Ovary (tissue), 7 donors: ENCODE measurements at regions not wholly inside any gene's neighbourhood (a gene's known extent, or its start where the extent isn't known, plus 50 kb on each side); places are given as distances from the start of the nearest gene placed in this dataset.

Experiments used
- DNase-seq, 5 donors: peaks; one replicate each; pipeline ENCODE4 v3.0.0-alpha.2; 2019 to 2020
- H3K27ac ChIP-seq, 2 donors: fragments of 200-600 bp; one replicate each; pipeline versions ENCODE4 v1.5.1 to v1.8.0; 2019 to 2022
- H3K27me3 ChIP-seq: fragments of 200-600 bp; one replicate; pipeline ENCODE4 v1.8.0; 2022
- H3K36me3 ChIP-seq: fragments of 200-600 bp; sonication (generic); one replicate; pipeline ENCODE4 v1.5.1; 2019
- H3K4me1 ChIP-seq: one replicate; pipeline ENCODE4 v1.8.1; 2013; ENCODE audit warnings: mild to moderate bottlenecking, moderate library complexity; ENCODE audit not compliant: insufficient read depth
- H3K4me3 ChIP-seq: fragments of 200-600 bp; sonication (generic); one replicate; pipeline ENCODE4 v1.5.1; 2017
- H3K9me3 ChIP-seq, 2 donors: fragments of 200-600 bp in 1 of 2; sonication (generic) in 1 of 2; one replicate each; pipeline versions ENCODE4 v1.5.1 to v1.8.1; 2013 to 2019; ENCODE audit warnings: mild to moderate bottlenecking in 1 of 2, moderate library complexity in 1 of 2
- CTCF ChIP-seq, 3 donors: fragments of 450-650 bp in 2 of 3; fragments of 200-600 bp in 1 of 3; IDR thresholded peaks; one replicate each; pipeline versions ENCODE4 v1.5.1 to v1.8.0; 2016 to 2022; ENCODE audit warnings: antibody characterized with exemption in 3 of 3, mild to moderate bottlenecking in 1 of 3
- EP300 ChIP-seq: sonication (generic); formaldehyde crosslinking; IDR thresholded peaks from one replicate; pipeline ENCODE4 v1.6.1; 2017; ENCODE audit warnings: antibody characterized with exemption
- POLR2A ChIP-seq: fragments of 450-650 bp; IDR thresholded peaks from one replicate; pipeline ENCODE4 v1.6.1; 2017; ENCODE audit warnings: antibody characterized with exemption, mild to moderate bottlenecking, moderate library complexity
- WGBS, 3 donors: extraction: QIAGEN DNeasy Blood & Tissue Kit in 1 of 3; methylation state at CpG; one replicate each; pipeline versions ENCODE4 v1.1.5 to v1.1.7; 2013 to 2017; 5-methylcytosine and 5-hydroxymethylcytosine counted together
- intact Hi-C, 4 donors: fragments of 100-400 bp; cut with DNase I; formaldehyde crosslinking; loops; one replicate each; pipeline versions ENCODE4 v1.11.0 to v1.15.1; 2022 to 2023
- donor health status: DM: no; HTN: no; CAD: no; lungs with moderate emphysema.
- donor health status: DM: no; HTN: no; CAD: no.
- donor health status: Bipolar disorder and iron deficiency.
- donor health status: DM: no; HTN: no; CAD: no.
- donor health status: DM: yes; HTN: yes; CAD: no.

- H3K27me3 ChIP-seq = no peaks in the 10 kb centered on the region
Observed at GRCh38 chr6:142561511-142562265, 259.9 kb downstream of the ADGRG6 start.

DNA sequence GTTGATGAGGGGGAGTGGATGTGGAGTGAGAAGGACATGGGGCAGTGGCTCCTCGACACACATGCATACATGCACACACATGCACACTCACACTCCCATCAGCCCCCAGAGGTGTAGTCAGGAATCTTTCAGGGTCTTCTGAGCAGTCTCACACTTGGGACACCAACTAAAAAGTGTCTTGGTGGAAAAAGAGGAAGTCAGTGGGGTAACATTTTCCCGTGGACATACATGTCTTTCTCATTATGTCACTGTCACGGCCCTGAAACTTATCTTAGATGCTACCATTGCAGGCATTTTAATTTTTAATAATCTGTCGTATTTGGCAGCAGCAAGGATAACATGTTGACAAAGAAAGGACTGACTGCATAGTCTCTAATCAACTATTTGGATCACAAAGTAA is 261.1 kb downstream of the ADGRG6 start:
- no peak overlapping the region for H3K4me3 ChIP-seq
- TF ChIP-seq POLR2A = no peak
- no peak for TF ChIP-seq EP300
- TF ChIP-seq CTCF (IDR thresholded peaks at IDR 0.05) = no peak
- WGBS, 3 donors = 83 to 90% (median 83%) methylated on average over 4 of the region's 4 CpGs

More at GRCh38 chr6:142561511-142562265, 259.9 kb downstream of the ADGRG6 start:
- 82 to 88% (median 87%) methylated on average over 3 of the region's 3 CpGs for whole genome bisulfite sequencing, 3 donors
- no peak for DNase-seq
- Histone ChIP-seq H3K27ac (no peak overlapping the region), H3K4me3 (no peak overlapping the region), H3K4me1 (no peaks in the 10 kb centered on the region), H3K9me3 (no peaks in the 10 kb centered on the region), H3K36me3 (no peaks in the 10 kb centered on the region)
- TF ChIP-seq POLR2A (no peak), EP300 (no peak), CTCF (IDR thresholded peaks at IDR 0.05) (no peak)
- intact Hi-C loops = no loop called here

DNA sequence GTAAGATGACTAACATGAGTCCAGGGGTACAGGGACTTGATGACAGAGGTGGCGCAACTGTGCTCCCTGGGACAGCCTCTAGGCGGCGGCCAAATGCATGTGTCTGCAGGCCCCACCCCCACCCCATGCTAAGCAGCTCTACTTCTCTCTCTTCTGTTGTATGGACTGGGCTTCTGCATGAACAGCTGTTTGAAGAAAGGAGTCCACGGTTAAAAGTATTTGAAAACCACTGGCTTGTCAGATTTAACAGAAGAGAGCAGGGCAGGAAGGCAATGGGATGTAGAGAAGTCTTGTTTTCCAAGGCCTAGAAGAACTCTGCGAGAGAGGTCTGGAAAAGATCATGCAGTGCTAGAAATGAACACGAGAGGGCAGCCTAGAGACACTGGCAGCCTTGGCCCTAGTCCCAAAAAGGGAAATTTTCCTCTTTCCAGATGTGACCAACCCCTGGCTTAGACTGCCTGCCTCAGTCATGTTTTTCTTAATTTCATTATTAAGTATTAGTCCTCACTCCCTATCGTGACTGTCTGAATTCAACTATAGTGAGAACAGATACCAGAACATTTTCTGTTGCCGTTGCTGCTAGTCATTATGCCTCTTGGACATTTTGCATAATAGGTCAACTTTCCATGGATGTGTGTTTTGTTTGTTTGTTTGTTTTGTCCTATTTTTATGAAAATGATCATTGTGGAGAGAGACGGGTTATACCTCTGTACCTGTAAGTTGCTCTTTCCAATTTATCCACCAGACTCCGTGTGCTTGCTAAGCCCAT is 265.0 kb downstream of the ADGRG6 start:
- WGBS, 3 donors = 65 to 68% (median 65%) methylated on average over 10 of the region's 10 CpGs
- Histone ChIP-seq H3K27me3 (no peaks in the 10 kb centered on the region), H3K36me3 (no peaks in the 10 kb centered on the region), H3K9me3 (no peaks in the 10 kb centered on the region), H3K4me3 (no peak overlapping the region), H3K4me1 (no peaks in the 10 kb centered on the region), H3K27ac (no peak overlapping the region)
- TF ChIP-seq POLR2A = no peak
- no peak for TF ChIP-seq EP300
- peak in 1 of 3 donors; percentile 18 for TF ChIP-seq CTCF (IDR thresholded peaks at IDR 0.05)
- intact Hi-C loops = no loop called here
- DNase-seq = peak in 3 of 5 donors; percentile 12 to 25 (median 21)

More for the DNA sequence above, 261.1 kb downstream of the ADGRG6 start:
- no peak for DNase-seq
- Histone ChIP-seq H3K27ac (no peak overlapping the region), H3K9me3 (no peaks in the 10 kb centered on the region), H3K36me3 (no peaks in the 10 kb centered on the region), H3K4me1 (no peaks in the 10 kb centered on the region), H3K27me3 (no peaks in the 10 kb centered on the region)
- intact Hi-C loops = no loop called here

- WGBS, 3 donors = 58 to 67% (median 65%) methylated on average over 3 of the region's 3 CpGs
- no peak overlapping the region for H3K27ac ChIP-seq
Observed at GRCh38 chr6:142567461-142567860, 265.7 kb downstream of the ADGRG6 start.

More at GRCh38 chr6:142567461-142567860, 265.7 kb downstream of the ADGRG6 start:
- DNase-seq = no peak
- Histone ChIP-seq H3K4me3 (no peak overlapping the region), H3K27me3 (no peaks in the 10 kb centered on the region), H3K9me3 (no peaks in the 10 kb centered on the region), H3K4me1 (no peaks in the 10 kb centered on the region), H3K36me3 (no peaks in the 10 kb centered on the region)
- intact Hi-C loops = no loop called here
- TF ChIP-seq CTCF (IDR thresholded peaks at IDR 0.05) (no peak), EP300 (no peak), POLR2A (no peak)
